BE2C (cell line): ENCODE measurements at regions not wholly inside any gene's neighbourhood (a gene's known extent, or its start where the extent isn't known, plus 50 kb on each side); places are given as distances from the start of the nearest gene placed in this dataset.
"Not testable (repeated sequence)": the region's sequence is repeated elsewhere in the genome, so short reads cannot be mapped to it uniquely, and the experiment has no call there.

Source experiments
- DNase-seq: peaks from one replicate; pipeline ENCODE4 v3.0.0-alpha.2; 2020
- H3K27me3 ChIP-seq: fragments of 250-450 bp; sonication (Bioruptor Pico); 2 replicates; pipeline ENCODE4 v1.5.1; 2020; ENCODE audit warnings: mild to moderate bottlenecking
- H3K36me3 ChIP-seq: fragments of 250-450 bp; sonication (Bioruptor Pico); 2 replicates; pipeline ENCODE4 v1.5.1; 2020; ENCODE audit warnings: mild to moderate bottlenecking
- H3K4me1 ChIP-seq: fragments of 250-450 bp; sonication (Bioruptor Pico); 2 replicates; pipeline ENCODE4 v1.5.1; 2020
- H3K4me3 ChIP-seq: 2 replicates; pipeline ENCODE4 v1.5.1; 2011; ENCODE audit warnings: low read depth, low read length
- H3K9me3 ChIP-seq: fragments of 250-450 bp; sonication (Bioruptor Pico); 2 replicates; pipeline ENCODE4 v1.5.1; 2020
- CTCF ChIP-seq: IDR thresholded peaks from 2 replicates; pipeline ENCODE4 v1.5.1; 2012; ENCODE audit warnings: mild to moderate bottlenecking, low read depth, low read length

- DNase-seq, result no peak
- TF ChIP-seq CTCF, result no peak
- Histone ChIP-seq H3K36me3 (no peaks in the 10 kb centered on the region), H3K27me3 (0 out of 2 replicates have a peak, but pooled peaks cover 3% of the 10 kb centered on the region), H3K9me3 (no peaks in the 10 kb centered on the region), H3K4me1 (no peaks in the 10 kb centered on the region), H3K4me3 (no peak overlapping the region)
These were observed 221.6 kb upstream of the KIF2A start for GRCh38 chr5:62084391-62084790.

GRCh38 chr5:62090953-62091352 is 215.1 kb upstream of the KIF2A start:
- Histone ChIP-seq H3K4me3 (no peak overlapping the region), H3K36me3 (no peaks in the 10 kb centered on the region), H3K9me3 (no peaks in the 10 kb centered on the region), H3K4me1 (peaks cover 7% of the 10 kb centered on the region; the same call in 1 of the 2 replicates), H3K27me3 (0 out of 2 replicates have a peak, but pooled peaks cover 3% of the 10 kb centered on the region)
- no peak for TF ChIP-seq CTCF
- no peak for DNase-seq

- TF ChIP-seq CTCF, result no peak
- Histone ChIP-seq H3K27me3 (no peaks in the 10 kb centered on the region), H3K4me1 (peaks cover 7% of the 10 kb centered on the region; the same call in 1 of the 2 replicates), H3K4me3 (0 out of 2 replicates have a peak overlapping the region, but pooled peaks have one; percentile 10), H3K9me3 (no peaks in the 10 kb centered on the region), H3K36me3 (no peaks in the 10 kb centered on the region)
- no peak for DNase-seq
These were observed 212.6 kb upstream of the KIF2A start for GRCh38 chr5:62093411-62093810.

- H3K9me3 ChIP-seq, result no peaks in the 10 kb centered on the region
- peak; percentile 67 for DNase-seq
- H3K36me3 ChIP-seq, result no peaks in the 10 kb centered on the region
- peaks cover 7% of the 10 kb centered on the region; the same call in 1 of the 2 replicates for H3K4me1 ChIP-seq
- no peak for TF ChIP-seq CTCF
- peak overlapping the region; percentile 15; the same call in 1 of the 2 replicates for H3K4me3 ChIP-seq
- H3K27me3 ChIP-seq, result no peaks in the 10 kb centered on the region
These were observed 212.0 kb upstream of the KIF2A start for GRCh38 chr5:62093976-62094375.

- H3K4me3 ChIP-seq, result no peak overlapping the region
- no peaks in the 10 kb centered on the region for H3K36me3 ChIP-seq
- peaks cover 7% of the 10 kb centered on the region; the same call in 1 of the 2 replicates for H3K4me1 ChIP-seq
- DNase-seq, result no peak
- no peaks in the 10 kb centered on the region for H3K27me3 ChIP-seq
- no peak for TF ChIP-seq CTCF
- no peaks in the 10 kb centered on the region for H3K9me3 ChIP-seq
These were observed 208.6 kb upstream of the KIF2A start for GRCh38 chr5:62097361-62097760.

GRCh38 chr5:62100201-62100600 is 205.8 kb upstream of the KIF2A start:
- no peak overlapping the region for H3K4me3 ChIP-seq

GRCh38 chr5:62103863-62104262 is 202.1 kb upstream of the KIF2A start:
- H3K27me3 ChIP-seq, H3K36me3 ChIP-seq, H3K4me3 ChIP-seq, H3K9me3 ChIP-seq, DNase-seq, H3K4me1 ChIP-seq: not testable (repeated sequence)

More at GRCh38 chr5:62100201-62100600, 205.8 kb upstream of the KIF2A start:
- DNase-seq, result no peak
- no peaks in the 10 kb centered on the region for H3K4me1 ChIP-seq
- H3K9me3 ChIP-seq, result no peaks in the 10 kb centered on the region
- H3K36me3 ChIP-seq, result no peaks in the 10 kb centered on the region
- no peak for TF ChIP-seq CTCF
- H3K27me3 ChIP-seq, result no peaks in the 10 kb centered on the region
